Transverse colon (tissue), 4 donors: ENCODE measurements at regions not wholly inside any gene's neighbourhood (a gene's known extent, or its start where the extent isn't known, plus 50 kb on each side); places are given as distances from the start of the nearest gene placed in this dataset.

Source experiments
- DNase-seq: peaks from one replicate; pipeline ENCODE4 v3.0.0-alpha.2; 2019
- H3K27ac ChIP-seq, 4 donors: fragments of 200-600 bp; sonication (generic); 2 replicates each; pipeline ENCODE4 v1.5.1; 2016 to 2018; ENCODE audit warnings: inconsistent platforms in 4 of 4
- H3K27me3 ChIP-seq: fragments of 200-600 bp; sonication (generic); 2 replicates; pipeline ENCODE4 v1.5.1; 2017; ENCODE audit warnings: inconsistent platforms
- H3K36me3 ChIP-seq, 4 donors: fragments of 200-600 bp; sonication (generic); 2 replicates each; pipeline ENCODE4 v1.5.1; 2017 to 2019; ENCODE audit warnings: inconsistent platforms in 4 of 4
- H3K4me1 ChIP-seq, 4 donors: fragments of 200-600 bp; sonication (generic); 2 replicates each; pipeline ENCODE4 v1.5.1; 2017 to 2020; ENCODE audit warnings: inconsistent platforms in 4 of 4
- H3K4me3 ChIP-seq, 4 donors: fragments of 200-600 bp; sonication (generic); 1 replicate in 1 of 4; 2 replicates in 3 of 4; pipeline versions ENCODE4 v1.5.1 to v1.6.1; 2017 to 2019; ENCODE audit warnings: inconsistent platforms in 4 of 4
- H3K9me3 ChIP-seq, 2 donors: fragments of 200-600 bp; sonication (generic); 2 replicates each; pipeline ENCODE4 v1.5.1; 2017 to 2019; ENCODE audit warnings: inconsistent platforms in 2 of 2
- EP300 ChIP-seq: sonication (generic); formaldehyde crosslinking; IDR thresholded peaks from one replicate; pipeline ENCODE4 v1.6.1; 2017; ENCODE audit warnings: antibody characterized with exemption, low read depth
- POLR2A ChIP-seq: fragments of 450-650 bp; IDR thresholded peaks from one replicate; pipeline ENCODE4 v1.6.1; 2016; ENCODE audit warnings: antibody characterized with exemption, mild to moderate bottlenecking, moderate library complexity
- POLR2AphosphoS5 ChIP-seq, 3 donors: sonication (generic); formaldehyde crosslinking; IDR thresholded peaks; one replicate each; pipeline ENCODE4 v1.6.1; 2016; ENCODE audit warnings: antibody characterized with exemption in 3 of 3
- WGBS, 2 donors: methylation state at CpG; one replicate each; pipeline ENCODE4 v1.1.5; 2018; ENCODE audit warnings: low coverage in 1 of 2; 5-methylcytosine and 5-hydroxymethylcytosine counted together
- in situ Hi-C, 4 donors: fragments of 200-750 bp; cut with MboI; loops; one replicate each; pipeline versions ENCODE4 v1.15.0 to v1.15.1; 2017; ENCODE audit warnings: low sequenced_read_pairs in 3 of 4, low pct_ligation_motif_present in 1 of 4, low pct_unique_long_range_greater_than_20kb in 1 of 4
- intact Hi-C: fragments of 100-400 bp; cut with DNase I; formaldehyde crosslinking; loops from one replicate; pipeline ENCODE4 v1.15.1; 2023; ENCODE audit warnings: low total_unique reads
- TF ChIP-seq, protein P1 (sequence below), 5 experiments: fragments of 200-600 bp in 3 of 5; fragments of 450-650 bp in 2 of 5; sonication (generic) in 3 of 5; IDR thresholded peaks; 1 replicate in 2 of 5; 2 replicates in 3 of 5; pipeline ENCODE4 v1.5.1; 2016 to 2017; ENCODE audit warnings: antibody characterized with exemption in 5 of 5, inconsistent platforms in 3 of 5, mild to moderate bottlenecking in 2 of 5, moderate library complexity in 1 of 5

- WGBS, 2 donors = 52 to 60% methylated on average over 8 to 9 of the region's 9 CpGs
These were observed 75.8 kb upstream of the UBAC2 start for GRCh38 chr13:99124794-99125316.

GRCh38 chr13:99125326-99125915 is 75.2 kb upstream of the UBAC2 start:
- in situ Hi-C loops = no loop called here
- H3K9me3 ChIP-seq = no peaks in the 10 kb centered on the region
- TF ChIP-seq POLR2AphosphoS5 (IDR thresholded peaks at IDR 0.05) (no peak), EP300 (no peak), POLR2A (no peak)
- TF ChIP-seq, protein P1, sequence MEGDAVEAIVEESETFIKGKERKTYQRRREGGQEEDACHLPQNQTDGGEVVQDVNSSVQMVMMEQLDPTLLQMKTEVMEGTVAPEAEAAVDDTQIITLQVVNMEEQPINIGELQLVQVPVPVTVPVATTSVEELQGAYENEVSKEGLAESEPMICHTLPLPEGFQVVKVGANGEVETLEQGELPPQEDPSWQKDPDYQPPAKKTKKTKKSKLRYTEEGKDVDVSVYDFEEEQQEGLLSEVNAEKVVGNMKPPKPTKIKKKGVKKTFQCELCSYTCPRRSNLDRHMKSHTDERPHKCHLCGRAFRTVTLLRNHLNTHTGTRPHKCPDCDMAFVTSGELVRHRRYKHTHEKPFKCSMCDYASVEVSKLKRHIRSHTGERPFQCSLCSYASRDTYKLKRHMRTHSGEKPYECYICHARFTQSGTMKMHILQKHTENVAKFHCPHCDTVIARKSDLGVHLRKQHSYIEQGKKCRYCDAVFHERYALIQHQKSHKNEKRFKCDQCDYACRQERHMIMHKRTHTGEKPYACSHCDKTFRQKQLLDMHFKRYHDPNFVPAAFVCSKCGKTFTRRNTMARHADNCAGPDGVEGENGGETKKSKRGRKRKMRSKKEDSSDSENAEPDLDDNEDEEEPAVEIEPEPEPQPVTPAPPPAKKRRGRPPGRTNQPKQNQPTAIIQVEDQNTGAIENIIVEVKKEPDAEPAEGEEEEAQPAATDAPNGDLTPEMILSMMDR (IDR thresholded peaks at IDR 0.05) = no peak
- H3K36me3 ChIP-seq = no peaks in the 10 kb centered on the region
- H3K27ac ChIP-seq = no peak overlapping the region
- no peaks in the 10 kb centered on the region for H3K4me1 ChIP-seq
- intact Hi-C loops = no loop called here
- H3K27me3 ChIP-seq = peaks cover 13% of the 10 kb centered on the region
- no peak overlapping the region for H3K4me3 ChIP-seq
- WGBS, 2 donors = 87 to 93% methylated on average over 6 to 9 of the region's 9 CpGs
- DNase-seq = no peak

More at GRCh38 chr13:99124794-99125316, 75.8 kb upstream of the UBAC2 start:
- intact Hi-C loops = no loop called here
- DNase-seq = no peak
- H3K27me3 ChIP-seq = peaks cover 13% of the 10 kb centered on the region
- H3K36me3 ChIP-seq = no peaks in the 10 kb centered on the region
- in situ Hi-C loops = no loop called here
- no peak overlapping the region for H3K27ac ChIP-seq
- H3K4me1 ChIP-seq = no peaks in the 10 kb centered on the region
- no peaks in the 10 kb centered on the region for H3K9me3 ChIP-seq
- TF ChIP-seq POLR2AphosphoS5 (IDR thresholded peaks at IDR 0.05) (no peak), POLR2A (no peak), EP300 (no peak)
- TF ChIP-seq, protein P1 (IDR thresholded peaks at IDR 0.05) = no peak
- no peak overlapping the region for H3K4me3 ChIP-seq

DNA sequence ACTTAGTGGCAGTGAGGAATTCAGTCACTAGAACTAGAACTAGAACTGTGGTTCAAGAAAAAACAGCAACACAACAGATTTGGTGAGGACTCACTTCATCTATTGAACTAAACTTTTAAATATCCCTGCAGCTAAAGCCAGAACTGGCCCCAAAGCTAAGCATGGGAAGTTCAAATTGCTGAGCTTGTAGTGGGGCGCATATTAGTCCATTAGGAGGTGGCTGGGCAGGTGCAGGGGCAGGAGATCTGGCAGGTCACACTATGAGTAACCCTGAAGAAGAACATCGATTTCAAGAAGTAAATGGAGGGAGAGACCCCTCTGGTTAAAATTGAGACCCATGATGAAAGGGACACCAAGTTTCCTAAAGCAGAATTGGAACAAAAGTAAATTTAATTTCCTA is 73.8 kb upstream of the UBAC2 start:
- Histone ChIP-seq H3K36me3 (no peaks in the 10 kb centered on the region), H3K4me1 (no peaks in the 10 kb centered on the region), H3K4me3 (no peak overlapping the region), H3K27me3 (peaks cover 13% of the 10 kb centered on the region), H3K27ac (no peak overlapping the region), H3K9me3 (no peaks in the 10 kb centered on the region)
- DNase-seq = no peak
- 58 to 66% methylated on average over 2 of the region's 2 CpGs for WGBS, 2 donors
- TF ChIP-seq POLR2AphosphoS5 (IDR thresholded peaks at IDR 0.05) (no peak), EP300 (no peak), POLR2A (no peak)
- TF ChIP-seq, protein P1 (IDR thresholded peaks at IDR 0.05) = no peak
- in situ Hi-C loops (no loop called here), intact Hi-C loops (no loop called here)

- in situ Hi-C loops (no loop called here), intact Hi-C loops (no loop called here)
- TF ChIP-seq POLR2AphosphoS5 (IDR thresholded peaks at IDR 0.05) (no peak), EP300 (no peak), POLR2A (no peak)
- TF ChIP-seq, protein P1 (IDR thresholded peaks at IDR 0.05) = no peak
- Histone ChIP-seq H3K27ac (no peak overlapping the region), H3K27me3 (peaks cover 4% of the 10 kb centered on the region), H3K9me3 (no peaks in the 10 kb centered on the region), H3K36me3 (no peaks in the 10 kb centered on the region), H3K4me1 (no peaks in the 10 kb centered on the region), H3K4me3 (no peak overlapping the region)
- WGBS, 2 donors = 45 to 68% methylated on average over 2 of the region's 2 CpGs
- DNase-seq = no peak
These were observed 71.6 kb upstream of the UBAC2 start for GRCh38 chr13:99129050-99129449.
